ENCODE measurements at regions not wholly inside any gene's neighbourhood (a gene's known extent, or its start where the extent isn't known, plus 50 kb on each side); places are given as distances from the start of the nearest gene placed in this dataset.

- H3K4me3 ChIP-seq (ENCODE audit: low read depth, low read length, poor library complexity, severe bottlenecking): no peak overlapping the region
- no peak for TF ChIP-seq EZH2 (IDR thresholded peaks at IDR 0.05; ENCODE audit: borderline replicate concordance, low read length)
- TF ChIP-seq CTCF (IDR thresholded peaks at IDR 0.05; ENCODE audit: low read length): no peak
- H3F3A ChIP-seq (ENCODE audit: insufficient read depth, low read length): no peaks in the 10 kb centered on the region
- no peaks in the 10 kb centered on the region for H3K27me3 ChIP-seq (ENCODE audit: insufficient read depth, low read length)
- no peak overlapping the region for H3K4me2 ChIP-seq (ENCODE audit: low read length)
- H3K9me3 ChIP-seq (ENCODE audit: low read length): no peaks in the 10 kb centered on the region; the same call in 1 of the 2 replicates
- no peaks in the 10 kb centered on the region for H4K20me1 ChIP-seq (ENCODE audit: insufficient read depth, low read length)
- H3K79me2 ChIP-seq (ENCODE audit: insufficient read depth, low read length): no peaks in the 10 kb centered on the region
- H3K36me3 ChIP-seq (ENCODE audit: insufficient read depth, low read length): no peaks in the 10 kb centered on the region
- no peak overlapping the region for H3K9ac ChIP-seq (ENCODE audit: low read length)
- H3K4me1 ChIP-seq (ENCODE audit: insufficient read depth, low read length, severe bottlenecking): no peaks in the 10 kb centered on the region
- no peaks in the 10 kb centered on the region for H3K9me2 ChIP-seq (ENCODE audit: low read depth, low read length)
- no peak overlapping the region for H3K27ac ChIP-seq (ENCODE audit: low read depth, low read length, poor library complexity, severe bottlenecking)
- no peak overlapping the region for H2AFZ ChIP-seq (ENCODE audit: low read length)
Measured at GRCh38 chr7:56491636-56492425, 375.6 kb upstream of the NUPR2 start.

DNA sequence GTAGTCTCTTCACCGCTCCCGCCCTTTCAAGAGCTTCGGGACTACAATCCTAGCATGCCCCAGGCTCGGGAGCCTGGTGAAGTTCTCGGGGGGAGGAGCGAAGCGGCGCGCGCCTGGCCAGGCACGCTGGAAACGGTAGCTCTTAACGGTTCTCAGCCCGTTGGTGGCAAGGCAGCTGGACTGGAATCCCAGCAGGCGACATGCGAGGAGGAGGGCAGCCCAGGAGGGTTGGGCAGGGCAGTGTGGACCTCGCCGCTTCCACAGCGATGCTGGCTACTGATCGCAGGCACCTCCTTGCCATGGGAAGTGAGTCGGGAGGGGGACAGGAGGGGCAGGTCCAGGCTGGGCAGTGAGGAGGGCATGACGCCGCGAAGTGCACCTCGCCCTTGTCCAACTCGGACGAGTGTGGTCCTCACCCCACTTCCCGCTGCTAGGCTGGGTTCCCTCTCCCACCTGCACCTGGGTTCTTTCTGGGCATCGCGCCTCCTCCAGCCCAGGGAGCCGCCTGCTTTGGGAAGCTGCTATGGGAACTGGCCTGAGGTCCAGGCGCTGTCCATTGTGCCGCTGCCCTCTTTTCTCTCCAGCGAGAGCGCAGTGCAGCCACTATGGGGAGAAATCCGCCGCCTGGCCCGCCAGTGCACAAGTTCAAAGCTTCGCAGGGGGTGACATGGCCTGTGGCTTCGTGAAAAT is 367.8 kb upstream of the NUPR2 start:
- H4K20me1 ChIP-seq (ENCODE audit: insufficient read depth, low read length): no peaks in the 10 kb centered on the region
- H3K4me3 ChIP-seq (ENCODE audit: low read depth, low read length, poor library complexity, severe bottlenecking): no peak overlapping the region
- no peaks in the 10 kb centered on the region for H3K27me3 ChIP-seq (ENCODE audit: insufficient read depth, low read length)
- no peaks in the 10 kb centered on the region for H3K79me2 ChIP-seq (ENCODE audit: insufficient read depth, low read length)
- no peaks in the 10 kb centered on the region for H3K4me1 ChIP-seq (ENCODE audit: insufficient read depth, low read length, severe bottlenecking)
- no peaks in the 10 kb centered on the region for H3K9me2 ChIP-seq (ENCODE audit: low read depth, low read length)
- TF ChIP-seq EZH2 (IDR thresholded peaks at IDR 0.05; ENCODE audit: borderline replicate concordance, low read length) (no peak), CTCF (IDR thresholded peaks at IDR 0.05; ENCODE audit: low read length) (no peak)
- no peak overlapping the region for H3K4me2 ChIP-seq (ENCODE audit: low read length)
- H3K9ac ChIP-seq (ENCODE audit: low read length): no peak overlapping the region
- H3F3A ChIP-seq (ENCODE audit: insufficient read depth, low read length): no peaks in the 10 kb centered on the region
- no peak overlapping the region for H3K27ac ChIP-seq (ENCODE audit: low read depth, low read length, poor library complexity, severe bottlenecking)
- peaks cover 6% of the 10 kb centered on the region; the same call in 1 of the 2 replicates for H3K9me3 ChIP-seq (ENCODE audit: low read length)
- no peak overlapping the region for H2AFZ ChIP-seq (ENCODE audit: low read length)
- no peaks in the 10 kb centered on the region for H3K36me3 ChIP-seq (ENCODE audit: insufficient read depth, low read length)

- Histone ChIP-seq H3K4me1 (ENCODE audit: insufficient read depth, low read length, severe bottlenecking) (no peaks in the 10 kb centered on the region), H3K79me2 (ENCODE audit: insufficient read depth, low read length) (no peaks in the 10 kb centered on the region), H3K36me3 (ENCODE audit: insufficient read depth, low read length) (no peaks in the 10 kb centered on the region), H4K20me1 (ENCODE audit: insufficient read depth, low read length) (no peaks in the 10 kb centered on the region), H3K27ac (ENCODE audit: low read depth, low read length, poor library complexity, severe bottlenecking) (no peak overlapping the region), H3K9me3 (ENCODE audit: low read length) (peaks cover 8% of the 10 kb centered on the region; the same call in 1 of the 2 replicates), H3K27me3 (ENCODE audit: insufficient read depth, low read length) (no peaks in the 10 kb centered on the region), H3F3A (ENCODE audit: insufficient read depth, low read length) (no peaks in the 10 kb centered on the region), H3K4me2 (ENCODE audit: low read length) (no peak overlapping the region), H3K9ac (ENCODE audit: low read length) (no peak overlapping the region), H2AFZ (ENCODE audit: low read length) (no peak overlapping the region), H3K4me3 (ENCODE audit: low read depth, low read length, poor library complexity, severe bottlenecking) (no peak overlapping the region), H3K9me2 (ENCODE audit: low read depth, low read length) (no peaks in the 10 kb centered on the region)
- TF ChIP-seq CTCF (IDR thresholded peaks at IDR 0.05; ENCODE audit: low read length) (no peak), EZH2 (IDR thresholded peaks at IDR 0.05; ENCODE audit: borderline replicate concordance, low read length) (no peak)
Measured at GRCh38 chr7:56483153-56483552, 366.9 kb upstream of the NUPR2 start.

All from OCI-LY1 (cell line).